ENCODE measurements at regions not wholly inside any gene's neighbourhood (a gene's known extent, or its start where the extent isn't known, plus 50 kb on each side); places are given as distances from the start of the nearest gene placed in this dataset.

DNA sequence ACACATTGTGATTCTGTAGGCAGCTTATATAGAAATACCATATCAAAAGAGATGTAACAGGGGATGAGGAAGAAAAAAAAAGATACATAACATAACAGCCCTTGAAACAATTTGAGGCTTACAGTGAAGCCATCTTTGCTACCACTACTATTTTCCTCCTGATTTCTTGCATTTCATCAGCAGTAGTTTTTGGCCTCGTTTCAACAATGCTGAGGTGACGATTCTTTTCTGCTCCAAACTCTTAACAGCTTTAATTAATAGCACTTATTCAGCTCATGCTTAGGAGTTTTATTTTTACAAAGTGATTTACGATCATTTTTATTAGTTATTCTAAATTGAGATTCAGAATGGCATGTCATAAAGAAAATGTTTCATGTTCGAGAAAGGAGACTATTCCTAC, 163.2 kb downstream of the DCK start:
- no peak for DNase-seq (ENCODE audit: low spot score)

DNA sequence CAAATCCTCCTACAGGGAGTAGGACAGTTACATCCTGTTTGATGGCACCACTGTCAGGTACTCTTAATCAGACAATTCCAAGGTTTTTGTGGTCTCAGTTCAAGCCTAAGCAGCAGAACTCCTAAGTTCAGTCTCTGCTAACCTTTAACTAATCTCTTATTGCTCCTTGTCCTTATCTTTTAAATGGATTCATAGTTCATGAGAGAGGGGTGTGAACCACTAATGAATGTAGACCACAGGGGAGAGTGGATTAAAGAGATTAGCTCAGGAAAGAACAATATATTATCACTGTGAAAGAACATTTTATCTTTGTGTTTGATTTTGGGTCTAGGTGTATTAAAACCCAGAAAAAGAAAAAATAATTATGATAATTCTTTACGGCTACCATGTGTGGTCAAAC, 168.9 kb downstream of the DCK start:
- DNase-seq (ENCODE audit: low spot score), result no peak

DNA sequence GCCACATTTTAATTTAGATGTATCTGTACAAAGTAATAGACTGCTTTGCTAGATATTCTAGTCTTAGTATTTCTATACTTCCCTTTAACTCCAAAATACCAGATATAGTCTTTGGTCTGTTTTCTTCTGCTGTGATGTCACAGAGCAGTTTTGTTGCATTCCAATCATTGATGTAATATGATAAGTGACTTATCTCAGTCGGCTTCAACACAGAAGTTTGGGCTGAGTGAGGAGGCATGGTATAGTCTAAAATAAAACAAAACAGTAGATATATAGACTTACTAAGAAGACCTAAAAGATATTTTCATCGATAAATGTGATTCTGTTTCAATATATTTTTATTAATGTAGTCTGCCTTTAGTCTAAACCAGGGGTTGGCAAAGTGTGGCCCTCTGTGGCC, 169.9 kb downstream of the DCK start:
- no peak for DNase-seq (ENCODE audit: low spot score)

DNA sequence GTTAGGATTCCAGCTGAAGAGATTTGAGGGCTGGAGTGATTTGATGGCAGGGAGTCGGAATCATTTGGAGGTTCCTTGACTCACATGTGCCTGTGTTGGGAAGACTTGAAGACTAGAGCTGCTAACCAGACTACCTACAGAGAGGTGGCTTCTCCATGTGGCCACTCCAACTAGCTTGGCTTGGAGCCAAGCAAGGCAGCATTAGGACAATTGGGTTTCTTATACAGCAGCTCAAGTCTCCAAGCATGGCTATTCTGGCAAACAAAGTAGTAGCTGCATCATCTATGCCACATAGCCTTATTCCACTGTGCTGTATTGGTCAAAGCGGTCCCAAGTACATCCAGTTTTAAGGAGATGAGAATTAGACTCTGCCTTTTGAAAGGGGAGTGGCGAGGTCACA, 171.7 kb upstream of the SLC4A4 start:
- DNase-seq (ENCODE audit: low spot score), result no peak

DNA sequence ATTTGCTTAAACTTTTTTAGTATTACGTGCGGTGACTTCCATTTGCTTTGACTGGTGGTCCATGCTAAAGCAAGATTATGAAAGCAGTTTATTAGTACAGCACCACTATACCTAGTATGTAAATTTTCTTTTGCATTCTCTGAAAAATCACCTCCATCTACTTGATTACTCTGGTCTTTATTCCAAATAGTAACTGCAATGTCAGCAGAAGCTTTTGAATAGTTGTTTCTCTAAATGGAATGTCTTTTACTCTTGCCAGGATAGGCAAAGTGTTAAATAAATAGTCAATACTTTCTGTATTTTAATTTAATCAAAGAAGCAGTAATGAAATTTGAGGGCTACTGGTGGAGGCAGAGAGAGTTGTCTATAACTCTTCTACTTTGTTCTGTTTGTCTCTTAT, 167.2 kb upstream of the SLC4A4 start:
- DNase-seq (ENCODE audit: low spot score), result no peak

DNA sequence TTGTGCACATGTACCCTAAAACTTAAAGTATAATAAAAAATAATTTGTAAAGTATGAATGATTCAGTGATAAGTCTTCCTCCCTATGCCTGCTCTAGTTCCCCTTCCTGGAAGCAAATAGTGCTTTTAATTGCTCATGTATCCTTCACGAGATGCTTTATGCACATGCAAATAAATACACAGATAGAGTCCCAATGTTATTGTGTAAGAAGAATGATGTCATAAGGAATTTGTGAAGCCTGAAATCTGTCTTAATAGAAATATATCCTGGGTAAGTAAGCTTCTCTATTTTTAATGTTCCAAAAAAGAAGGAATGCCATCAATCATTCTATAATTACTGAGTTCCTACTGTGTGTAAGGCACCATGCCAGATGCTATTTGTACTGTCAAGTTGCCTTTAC, 157.5 kb upstream of the SLC4A4 start:
- no peak for DNase-seq (ENCODE audit: low spot score)

DNA sequence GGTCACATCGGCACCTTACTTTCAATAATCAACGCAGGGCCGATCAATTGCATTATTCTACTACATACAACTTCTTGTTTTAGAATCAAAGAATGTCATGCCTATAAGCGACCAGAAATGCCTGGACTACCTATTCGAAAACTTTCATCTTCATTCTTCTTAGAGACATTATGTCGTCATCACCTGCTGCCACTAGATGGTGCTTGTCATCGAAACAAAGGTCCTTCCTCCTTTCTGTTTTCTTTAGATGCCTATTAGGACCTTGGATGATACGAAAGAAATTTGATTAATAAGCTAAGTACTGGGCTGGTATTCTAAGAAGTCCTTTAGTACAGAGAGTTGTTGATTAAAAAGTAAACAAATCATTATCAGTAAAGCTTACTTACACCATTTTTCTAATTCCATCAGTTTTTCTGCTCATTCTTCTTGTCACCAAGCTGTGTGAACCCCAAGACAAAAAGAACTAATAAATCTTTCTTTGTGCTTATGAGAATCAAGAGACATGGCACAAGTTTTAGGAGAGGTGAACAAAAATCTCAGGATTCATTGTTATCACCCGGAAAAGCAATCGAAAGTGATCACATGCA, 154.5 kb upstream of the SLC4A4 start:
- peak; percentile 49 for DNase-seq (ENCODE audit: low spot score)

DNA sequence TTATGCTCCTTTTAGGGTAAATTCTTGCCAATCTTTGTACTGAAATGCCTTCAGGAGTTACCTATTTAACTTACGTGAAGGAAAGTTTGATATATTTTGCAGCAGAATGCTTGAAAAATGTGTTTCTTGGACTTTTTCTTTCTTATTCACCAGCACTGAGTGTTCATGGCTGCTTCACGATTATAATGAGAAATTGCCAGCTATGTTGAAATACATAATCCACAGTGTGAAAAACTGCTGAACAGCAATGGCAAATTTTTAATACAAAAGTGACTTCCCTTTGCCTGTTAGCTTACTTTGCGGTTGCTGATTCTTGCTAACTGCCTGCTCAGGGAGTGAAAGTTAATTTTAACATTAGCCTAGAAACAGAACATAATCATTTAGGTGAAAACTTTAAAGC, 153.8 kb upstream of the SLC4A4 start:
- DNase-seq (ENCODE audit: low spot score), result no peak

DNA sequence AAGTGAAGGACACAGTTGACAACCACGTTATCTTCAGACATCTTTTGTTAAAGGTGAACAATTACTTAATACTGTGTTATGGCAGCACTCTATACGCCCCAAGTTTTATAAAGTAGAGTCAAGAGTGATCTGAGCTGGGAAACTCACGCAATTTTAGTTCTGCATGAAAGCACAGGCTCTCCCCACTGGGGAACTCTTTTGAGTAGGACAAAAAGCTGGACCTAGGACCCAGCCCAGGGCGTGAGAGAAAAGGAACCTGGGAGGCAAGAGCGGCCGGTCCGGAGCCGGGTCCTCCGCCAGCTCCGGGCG, 152.6 kb upstream of the SLC4A4 start:
- no peak for DNase-seq (ENCODE audit: low spot score)

DNA sequence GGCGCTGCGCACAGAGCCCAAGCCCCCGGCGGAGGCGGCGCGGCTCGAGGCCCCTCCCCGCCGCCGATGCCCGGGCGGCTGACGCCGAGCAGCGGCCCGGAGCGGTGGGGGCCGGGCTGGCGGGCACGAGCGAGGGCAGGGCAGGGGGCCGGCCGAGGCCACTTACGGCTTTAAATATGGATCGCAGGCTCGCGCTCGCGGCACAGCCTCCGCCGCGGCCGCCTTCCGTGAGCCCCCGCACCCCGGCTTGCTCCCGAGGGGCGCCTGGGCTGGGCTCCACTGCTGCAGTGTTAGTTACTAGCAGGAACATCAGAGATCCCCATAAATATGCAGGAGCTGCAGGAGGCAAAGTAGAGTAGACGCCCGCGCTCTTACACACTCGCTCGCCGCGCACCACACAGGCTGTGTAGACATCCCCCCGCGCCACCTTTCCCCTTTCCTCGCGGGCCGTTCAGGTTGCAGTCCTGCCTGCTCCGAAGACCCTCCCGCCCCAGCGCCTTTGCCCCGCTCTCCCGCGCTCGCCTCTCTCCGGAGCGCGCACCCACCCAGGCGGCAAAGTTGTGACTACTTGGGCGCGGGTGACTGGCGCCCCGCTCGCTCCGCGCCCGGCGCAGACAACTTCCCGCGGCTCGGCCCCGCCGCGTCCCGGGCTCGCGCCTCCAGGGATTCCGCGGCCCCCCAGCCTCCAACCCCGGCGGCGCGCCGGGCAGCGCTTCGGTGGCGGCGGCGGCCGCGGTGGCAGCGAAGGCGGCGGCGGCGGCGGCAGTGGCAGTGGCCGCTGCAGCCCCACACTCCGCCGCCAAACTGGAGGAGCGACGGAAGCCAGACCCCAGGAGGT, 152.0 kb upstream of the SLC4A4 start:
- DNase-seq (ENCODE audit: low spot score), result peak; percentile 30

DNA sequence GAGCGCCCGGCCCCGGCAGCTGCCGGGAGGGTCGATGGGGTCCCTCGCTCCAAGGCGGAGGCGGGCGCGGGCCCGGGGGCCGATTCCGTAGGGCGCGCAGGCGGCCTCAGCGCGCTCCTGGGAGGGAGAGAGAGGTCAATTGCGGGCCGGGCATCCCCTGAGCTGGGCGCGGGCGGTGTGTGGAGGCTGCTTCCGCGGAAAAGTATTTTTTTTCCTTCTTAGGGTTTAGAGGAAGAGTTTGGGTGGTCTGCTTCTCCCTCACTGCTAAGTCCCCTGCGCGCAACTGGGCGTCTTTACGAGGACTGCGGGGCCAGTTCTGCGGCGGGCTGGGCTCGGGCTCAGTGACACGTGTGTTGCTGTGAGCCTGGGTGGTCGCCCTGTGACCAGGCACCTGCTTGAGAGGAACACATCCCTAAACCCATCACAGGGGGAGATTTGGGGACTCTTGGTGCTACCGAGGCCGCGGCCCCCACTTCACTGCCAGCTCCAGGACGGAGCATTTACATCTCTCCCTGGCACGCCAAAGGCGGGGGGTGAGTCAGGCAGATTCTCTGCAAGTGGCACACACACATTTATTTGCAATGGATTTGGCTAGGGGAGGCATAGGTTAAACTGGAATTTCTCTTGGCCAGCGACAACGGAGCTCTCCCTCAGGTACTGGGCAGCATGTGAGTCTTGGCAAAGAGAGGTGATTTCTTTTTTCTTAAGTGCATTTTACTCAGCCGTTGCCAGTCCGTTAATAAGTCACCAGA, 151.2 kb upstream of the SLC4A4 start:
- DNase-seq (ENCODE audit: low spot score), result peak; percentile 11

DNA sequence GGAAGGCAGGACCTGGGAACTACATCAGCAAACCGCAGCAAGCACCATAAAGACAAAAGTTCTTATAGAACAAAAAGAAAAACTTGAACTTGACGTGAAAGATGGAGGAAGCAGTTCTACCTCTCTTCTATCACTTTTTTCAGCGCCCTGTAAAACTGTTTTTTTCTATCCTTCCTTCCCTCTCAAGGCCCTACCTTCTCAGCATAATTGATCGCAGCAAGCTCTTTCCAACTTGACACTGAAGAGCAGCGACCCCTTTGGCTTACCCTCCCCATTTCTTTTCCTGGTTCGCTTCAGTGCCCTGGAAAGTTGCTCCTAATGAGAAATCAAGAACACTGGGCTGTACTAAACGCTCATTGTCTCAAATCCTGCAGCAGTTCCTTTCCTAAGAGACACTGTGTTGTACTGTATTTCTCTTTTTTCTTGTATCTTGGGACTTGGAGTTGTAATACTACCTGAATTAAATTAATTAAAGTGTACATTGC, 150.6 kb upstream of the SLC4A4 start:
- DNase-seq (ENCODE audit: low spot score), result no peak

DNA sequence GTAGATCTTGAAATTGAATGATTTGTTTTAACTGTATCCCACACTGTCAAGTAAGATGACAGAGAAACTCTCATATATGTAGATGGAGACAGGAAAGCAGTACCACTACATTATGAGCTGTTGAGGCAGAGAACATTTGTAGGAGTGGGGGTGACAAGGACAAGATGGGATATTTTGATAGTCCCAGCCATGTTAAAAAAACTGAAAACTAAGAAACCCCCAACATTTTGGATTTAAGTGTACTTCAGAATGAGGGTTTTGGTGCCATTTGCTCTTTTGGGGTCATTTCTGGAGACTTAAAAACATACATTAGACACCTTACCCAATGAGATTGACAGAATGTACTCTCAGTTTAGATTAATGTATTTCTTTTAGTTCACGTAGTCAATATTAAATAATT, 149.9 kb upstream of the SLC4A4 start:
- DNase-seq (ENCODE audit: low spot score), result no peak

DNA sequence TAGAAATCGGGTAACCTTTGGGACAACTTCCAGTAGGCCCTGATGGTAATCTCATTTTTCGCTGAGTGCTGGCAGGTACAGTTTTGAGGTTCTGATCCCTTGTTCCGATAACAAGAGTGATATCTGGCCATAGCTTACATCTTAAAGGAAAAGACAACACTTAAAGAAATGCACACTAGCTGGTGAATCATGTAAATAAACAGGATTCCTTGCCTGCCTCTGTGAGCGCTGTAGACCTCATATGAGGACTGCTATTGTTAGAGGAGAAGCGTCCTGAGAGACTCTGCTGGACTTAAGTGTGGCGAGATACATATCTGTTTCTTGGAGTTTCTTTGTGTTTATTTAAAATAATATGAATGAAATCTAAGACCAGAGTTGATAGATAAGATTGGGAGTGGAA, 149.3 kb upstream of the SLC4A4 start:
- no peak for DNase-seq (ENCODE audit: low spot score)

DNA sequence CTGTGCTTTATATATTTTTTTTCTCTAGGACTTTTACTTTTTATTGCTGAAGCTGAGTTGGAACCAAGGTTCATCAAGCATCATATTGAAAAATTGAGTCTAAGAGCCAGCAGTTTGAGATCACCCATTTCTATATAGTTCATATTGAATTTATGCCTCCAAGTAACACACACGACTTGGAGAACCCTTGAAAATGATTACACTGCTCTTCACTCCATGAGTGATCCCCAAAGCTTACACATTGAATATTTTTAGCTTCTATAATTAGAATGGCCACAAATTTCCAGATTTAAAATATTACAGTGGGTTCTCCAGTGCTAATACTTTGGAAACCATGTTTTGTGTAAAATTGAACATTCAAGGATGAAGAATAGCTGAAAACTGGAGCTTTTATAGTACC, 144.4 kb upstream of the SLC4A4 start:
- no peak for DNase-seq (ENCODE audit: low spot score)

DNA sequence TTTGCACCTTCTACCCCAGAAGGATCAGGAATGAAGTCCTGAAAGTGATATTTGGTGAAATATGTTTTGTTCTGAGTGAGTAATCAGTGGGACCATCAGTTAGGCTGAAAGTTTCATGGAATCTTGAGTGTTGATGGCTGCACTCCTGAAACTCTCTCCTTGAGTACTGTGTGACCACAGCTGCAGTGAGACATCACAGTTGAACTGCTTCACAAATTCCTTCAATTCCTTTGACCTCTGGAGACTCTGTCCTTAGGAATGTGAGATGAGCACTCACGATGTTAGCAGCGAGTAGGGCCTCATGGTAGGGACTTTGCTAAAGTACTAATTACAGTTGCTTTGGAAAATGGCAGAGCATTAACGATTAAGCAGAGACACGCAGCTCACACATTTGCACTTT, 142.9 kb upstream of the SLC4A4 start:
- no peak for DNase-seq (ENCODE audit: low spot score)

DNA sequence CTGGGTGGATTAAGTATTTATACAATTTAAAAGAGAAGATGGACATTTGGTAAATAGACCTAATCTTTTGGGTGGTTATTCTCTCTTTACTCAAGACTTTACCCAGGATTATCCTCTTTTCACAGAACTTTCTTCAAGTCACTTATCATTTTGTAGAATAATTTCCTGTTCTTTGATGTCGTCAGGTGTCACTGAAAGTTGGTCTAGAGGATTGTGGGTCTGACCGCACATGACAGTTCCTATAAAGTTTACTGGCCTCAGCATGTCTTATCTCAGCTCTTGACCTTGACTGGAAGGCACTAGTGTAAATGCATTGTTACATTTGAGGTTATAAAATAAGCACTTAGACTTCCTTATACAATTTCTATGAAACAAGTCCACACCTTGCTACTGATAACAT, 139.9 kb upstream of the SLC4A4 start:
- no peak for DNase-seq (ENCODE audit: low spot score)

DNA sequence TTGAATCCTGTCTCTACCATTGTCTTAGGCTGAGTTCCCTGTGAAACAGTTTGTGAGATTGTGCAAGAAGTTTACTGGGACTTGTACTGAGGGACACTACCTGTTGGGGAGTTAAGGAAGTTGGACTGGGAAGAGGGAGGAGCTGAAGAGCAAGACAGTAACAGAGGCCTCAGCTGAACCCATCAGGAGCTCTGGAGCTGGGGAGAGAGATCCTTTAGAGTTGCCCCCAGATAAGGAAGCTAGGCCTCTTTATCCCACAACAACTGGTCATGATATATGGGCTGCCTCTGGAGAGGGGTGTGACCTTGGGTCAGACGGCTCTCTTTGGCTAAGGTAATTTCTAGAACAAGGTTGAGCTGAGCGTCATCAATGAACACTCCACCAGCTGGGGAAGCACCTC, 137.8 kb upstream of the SLC4A4 start:
- DNase-seq (ENCODE audit: low spot score), result no peak

DNA sequence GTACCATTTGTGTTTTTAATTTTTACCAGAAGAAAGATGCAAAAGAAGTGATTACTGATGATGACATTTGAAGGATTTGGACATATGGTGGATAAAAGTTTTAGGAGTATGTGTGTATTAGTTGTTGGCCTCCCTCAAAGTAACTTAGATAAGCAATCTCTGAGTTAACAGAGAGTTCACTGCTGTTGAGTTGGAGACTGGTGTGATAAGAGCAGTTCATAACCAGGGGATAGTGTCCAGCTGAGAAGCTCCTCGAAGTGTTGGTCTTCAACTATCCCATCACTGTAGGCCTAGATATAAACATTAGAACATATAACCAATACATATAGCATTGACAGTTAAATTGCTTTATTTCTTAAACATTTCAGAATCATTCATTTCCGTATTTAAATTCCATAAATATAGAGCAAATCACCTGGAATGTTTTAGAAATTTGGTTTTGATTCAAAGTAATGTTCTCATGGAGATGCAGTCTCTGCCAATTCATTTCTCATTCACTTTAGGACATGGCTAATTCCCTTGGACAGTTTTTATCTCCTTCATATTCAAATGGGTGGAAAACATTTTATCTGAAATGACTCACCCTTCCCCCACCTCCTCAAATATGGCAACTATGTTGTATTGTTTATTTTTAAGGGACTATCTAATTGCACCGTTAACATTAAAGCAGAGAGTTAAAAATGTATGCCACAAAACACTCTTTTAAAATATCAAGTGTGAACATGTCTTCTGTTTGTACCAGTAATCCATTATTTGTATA, 136.8 kb upstream of the SLC4A4 start:
- no peak for DNase-seq (ENCODE audit: low spot score)

DNA sequence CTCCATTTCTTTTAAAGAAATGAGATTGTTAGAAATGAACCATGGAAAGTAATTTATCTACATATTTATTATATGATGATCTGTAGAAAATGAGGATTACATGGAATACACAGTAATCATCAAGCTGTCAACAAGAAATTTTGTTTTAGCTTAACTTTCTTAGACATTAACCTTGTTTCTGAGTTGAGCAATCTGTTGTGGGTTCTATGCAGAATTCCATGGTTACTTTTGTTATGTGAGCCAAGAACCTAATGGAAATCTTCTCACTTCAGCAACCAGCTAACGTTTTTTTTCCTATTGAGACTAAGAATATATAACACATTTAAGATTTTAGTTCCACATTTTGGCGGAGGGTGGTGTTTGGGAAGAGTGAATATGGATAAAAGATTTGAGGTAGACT, 136.1 kb upstream of the SLC4A4 start:
- DNase-seq (ENCODE audit: low spot score), result no peak

DNA sequence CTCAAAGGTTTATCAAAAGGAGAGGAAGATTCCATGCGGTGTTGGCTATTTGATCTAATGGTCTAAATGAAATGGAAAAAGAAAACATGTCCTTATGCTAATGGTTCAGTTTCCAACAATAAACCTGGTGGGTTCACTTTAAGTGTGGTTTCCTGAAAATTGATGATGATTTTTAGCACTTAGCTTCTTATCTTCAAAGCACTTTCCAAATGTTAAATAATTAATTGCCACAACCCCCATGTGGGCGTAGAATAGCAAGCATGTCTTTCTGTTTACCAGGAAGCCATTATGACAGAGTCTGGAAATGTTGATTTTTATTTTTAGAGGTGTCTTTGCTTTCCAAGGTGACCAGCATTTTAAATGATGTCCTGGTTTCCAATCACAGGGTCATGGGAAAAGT, 134.8 kb upstream of the SLC4A4 start:
- DNase-seq (ENCODE audit: low spot score), result no peak

DNA sequence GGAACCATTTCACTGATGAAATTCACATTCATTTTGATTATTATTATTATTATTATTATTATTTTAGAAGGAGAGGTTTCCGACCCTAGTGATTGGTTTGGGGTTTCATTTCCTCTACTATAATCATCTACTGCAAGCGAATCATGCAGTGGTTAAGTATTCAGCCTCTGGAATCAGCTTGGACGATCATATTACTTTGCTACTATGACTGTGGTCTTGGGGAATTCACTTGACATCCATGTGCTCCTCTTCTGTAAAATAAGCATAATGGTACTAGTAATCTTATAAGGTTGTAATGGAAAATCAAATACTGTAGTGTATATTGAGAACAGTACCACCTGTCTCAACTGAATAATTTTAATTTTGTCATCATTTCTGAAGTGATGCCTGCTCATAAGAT, 132.1 kb upstream of the SLC4A4 start:
- no peak for DNase-seq (ENCODE audit: low spot score)

DNA sequence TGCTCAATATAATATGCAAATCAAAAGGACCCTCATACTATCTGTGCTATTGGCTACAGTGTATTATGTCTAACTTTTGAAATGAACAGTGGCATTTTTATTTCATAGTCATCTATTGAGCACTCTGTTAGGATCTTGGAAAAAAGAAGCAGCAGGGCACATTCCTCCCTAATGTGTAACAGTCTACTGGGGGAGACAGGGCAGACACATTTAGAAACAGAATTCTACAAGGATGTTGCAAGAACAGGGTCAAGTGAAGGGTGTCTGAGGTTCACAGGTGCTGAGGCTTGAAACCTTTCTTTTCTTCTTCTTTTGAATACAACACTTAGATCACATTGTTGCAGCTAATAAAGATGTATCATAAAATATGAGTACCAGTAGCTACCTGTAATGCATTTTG, 129.7 kb upstream of the SLC4A4 start:
- DNase-seq (ENCODE audit: low spot score), result no peak

Measured in SW480 (cell line).